ENCODE measurements at regions not wholly inside any gene's neighbourhood (a gene's known extent, or its start where the extent isn't known, plus 50 kb on each side); places are given as distances from the start of the nearest gene placed in this dataset.
"Not testable (repeated sequence)": the region's sequence is repeated elsewhere in the genome, so short reads cannot be mapped to it uniquely, and the experiment has no call there.

GRCh38 chr16:52212841-52213240 lies 334.1 kb downstream of the TOX3 start:
- DNase-seq, result no peak

GRCh38 chr16:52209227-52209626 lies 337.7 kb downstream of the TOX3 start:
- no peak for DNase-seq

GRCh38 chr16:52203096-52203495 lies 343.8 kb downstream of the TOX3 start:
- no peak for DNase-seq

- no peak for DNase-seq
These were observed 353.5 kb downstream of the TOX3 start for GRCh38 chr16:52193441-52193840.

- peak; percentile 57 for DNase-seq
These were observed 355.3 kb downstream of the TOX3 start for GRCh38 chr16:52191531-52192134.

- DNase-seq, result no peak
These were observed 362.6 kb downstream of the TOX3 start for GRCh38 chr16:52184336-52184735.

- no peak for DNase-seq
These were observed 364.1 kb downstream of the TOX3 start for GRCh38 chr16:52182840-52183239.

- DNase-seq, result no peak
These were observed 372.8 kb downstream of the TOX3 start for GRCh38 chr16:52174168-52174567.

GRCh38 chr16:52171481-52171880 lies 375.5 kb downstream of the TOX3 start:
- DNase-seq, result no peak

- DNase-seq, result no peak
These were observed 379.6 kb downstream of the TOX3 start for GRCh38 chr16:52167328-52167727.

- no peak for DNase-seq
These were observed 381.0 kb downstream of the TOX3 start for GRCh38 chr16:52165961-52166360.

- no peak for DNase-seq
These were observed 397.9 kb downstream of the TOX3 start for GRCh38 chr16:52149003-52149402.

- DNase-seq, result no peak
These were observed 405.1 kb downstream of the TOX3 start for GRCh38 chr16:52141871-52142270.

GRCh38 chr16:52128361-52128760 lies 418.6 kb downstream of the TOX3 start:
- no peak for DNase-seq

- no peak for DNase-seq
These were observed 423.1 kb downstream of the TOX3 start for GRCh38 chr16:52123842-52124241.

- no peak for DNase-seq
These were observed 423.7 kb downstream of the TOX3 start for GRCh38 chr16:52123061-52123839.

- DNase-seq, result no peak
These were observed 429.8 kb downstream of the TOX3 start for GRCh38 chr16:52117171-52117570.

- no peak for DNase-seq
These were observed 432.6 kb downstream of the TOX3 start for GRCh38 chr16:52114379-52114778.

GRCh38 chr16:52113533-52114183 lies 433.3 kb downstream of the TOX3 start:
- DNase-seq, result no peak

- not testable (repeated sequence) for DNase-seq
These were observed 441.9 kb downstream of the TOX3 start for GRCh38 chr16:52104993-52105392.

GRCh38 chr16:52103791-52104190 lies 443.2 kb downstream of the TOX3 start:
- no peak for DNase-seq

- DNase-seq, result no peak
These were observed 445.7 kb downstream of the TOX3 start for GRCh38 chr16:52101246-52101645.

GRCh38 chr16:52099382-52099781 lies 447.6 kb downstream of the TOX3 start:
- no peak for DNase-seq

GRCh38 chr16:52095471-52095870 lies 451.5 kb downstream of the TOX3 start:
- DNase-seq, result no peak
